Right lobe of liver (tissue), 4 donors: ENCODE measurements at regions not wholly inside any gene's neighbourhood (a gene's known extent, or its start where the extent isn't known, plus 50 kb on each side); places are given as distances from the start of the nearest gene placed in this dataset.
A peak's percentile ranks its signal among the peaks of the same experiment; 100 is the strongest.

Source experiments
- POLR2A ChIP-seq: fragments of 450-650 bp; IDR thresholded peaks from one replicate; pipeline ENCODE4 v1.6.1; 2017; ENCODE audit warnings: antibody characterized with exemption, mild to moderate bottlenecking
- TF ChIP-seq, protein P1 (sequence below), 4 donors: fragments of 200-600 bp in 3 of 4; fragments of 450-650 bp in 1 of 4; IDR thresholded peaks; one replicate each; pipeline versions ENCODE4 v1.5.1 to v1.8.0; 2016 to 2022; ENCODE audit warnings: antibody characterized with exemption in 4 of 4, mild to moderate bottlenecking in 2 of 4
- donor health status: DM: no; HTN: no; CAD: no.
- donor health status: DM: no; HTN: no; CAD: no.
- donor health status: DM: no; HTN: yes; CAD: no.

DNA sequence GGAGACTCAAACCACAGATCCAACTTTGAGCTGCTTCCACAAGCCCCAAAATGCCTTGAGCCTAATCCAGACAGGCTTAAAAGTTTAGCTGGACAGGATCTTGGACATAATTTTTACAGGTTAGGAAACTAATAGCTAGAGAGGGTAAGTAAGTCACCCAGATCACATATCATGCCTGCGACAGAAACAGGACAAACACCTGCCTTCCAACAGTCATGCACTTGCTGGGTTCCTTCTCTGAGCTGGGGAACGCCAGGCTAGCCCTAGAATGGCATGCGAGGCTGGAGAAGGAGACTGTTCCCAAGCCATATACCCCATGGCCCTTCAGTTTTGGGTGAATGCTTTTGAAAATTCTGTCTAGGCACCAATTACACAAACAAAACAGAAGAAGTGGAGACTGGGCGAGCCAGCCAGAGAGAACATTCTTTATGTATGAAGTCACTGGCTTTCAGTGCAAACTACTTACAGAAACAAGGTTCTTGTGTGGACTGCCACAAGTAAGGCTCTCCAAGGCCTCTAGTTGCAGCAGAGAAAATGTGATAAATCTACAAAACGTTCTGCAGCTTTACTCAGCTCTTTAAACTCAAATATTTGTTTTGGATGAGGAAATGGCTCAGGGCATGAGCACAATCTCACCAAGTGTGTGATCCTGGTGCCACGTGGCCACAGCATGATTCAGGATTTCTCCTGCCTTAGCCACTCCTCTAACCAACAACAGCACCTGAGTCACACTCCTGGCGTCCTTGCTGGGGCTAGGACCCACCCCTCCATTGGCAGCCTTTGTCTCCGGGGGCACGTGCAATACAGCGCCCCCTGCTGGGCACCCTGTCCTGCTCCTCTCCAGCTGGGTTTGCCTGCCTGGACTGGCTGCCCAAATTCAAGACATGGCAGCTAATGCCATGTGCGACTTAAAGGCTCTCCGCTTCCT is 73.4 kb upstream of the UBL3 start:
- TF ChIP-seq, protein P1, sequence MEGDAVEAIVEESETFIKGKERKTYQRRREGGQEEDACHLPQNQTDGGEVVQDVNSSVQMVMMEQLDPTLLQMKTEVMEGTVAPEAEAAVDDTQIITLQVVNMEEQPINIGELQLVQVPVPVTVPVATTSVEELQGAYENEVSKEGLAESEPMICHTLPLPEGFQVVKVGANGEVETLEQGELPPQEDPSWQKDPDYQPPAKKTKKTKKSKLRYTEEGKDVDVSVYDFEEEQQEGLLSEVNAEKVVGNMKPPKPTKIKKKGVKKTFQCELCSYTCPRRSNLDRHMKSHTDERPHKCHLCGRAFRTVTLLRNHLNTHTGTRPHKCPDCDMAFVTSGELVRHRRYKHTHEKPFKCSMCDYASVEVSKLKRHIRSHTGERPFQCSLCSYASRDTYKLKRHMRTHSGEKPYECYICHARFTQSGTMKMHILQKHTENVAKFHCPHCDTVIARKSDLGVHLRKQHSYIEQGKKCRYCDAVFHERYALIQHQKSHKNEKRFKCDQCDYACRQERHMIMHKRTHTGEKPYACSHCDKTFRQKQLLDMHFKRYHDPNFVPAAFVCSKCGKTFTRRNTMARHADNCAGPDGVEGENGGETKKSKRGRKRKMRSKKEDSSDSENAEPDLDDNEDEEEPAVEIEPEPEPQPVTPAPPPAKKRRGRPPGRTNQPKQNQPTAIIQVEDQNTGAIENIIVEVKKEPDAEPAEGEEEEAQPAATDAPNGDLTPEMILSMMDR (IDR thresholded peaks at IDR 0.05) = peak; percentile 84 to 95 (median 90)
- TF ChIP-seq POLR2A = peak; percentile 30
